ENCODE measurements at regions not wholly inside any gene's neighbourhood (a gene's known extent, or its start where the extent isn't known, plus 50 kb on each side); places are given as distances from the start of the nearest gene placed in this dataset.

- TF ChIP-seq ZNF274 (IDR thresholded peaks at IDR 0.05; ENCODE audit: low read depth, low read length), result no peak
- no peak for TF ChIP-seq YY1 (IDR thresholded peaks at IDR 0.05; ENCODE audit: insufficient read depth, insufficient read length)
- TF ChIP-seq SUZ12 (IDR thresholded peaks at IDR 0.05; ENCODE audit: extremely low read depth, insufficient read depth, insufficient read length), result no peak
These were observed 117.8 kb downstream of the C16orf95 start for GRCh38 chr16:87199379-87199778.
